Neutrophil (primary cell): ENCODE measurements at regions not wholly inside any gene's neighbourhood (a gene's known extent, or its start where the extent isn't known, plus 50 kb on each side); places are given as distances from the start of the nearest gene placed in this dataset.

Source experiments
- H3K27ac ChIP-seq: fragments of 200-600 bp; sonication (generic); 2 replicates; pipeline ENCODE4 v1.5.1; 2016; ENCODE audit warnings: mild to moderate bottlenecking, moderate library complexity
- H3K27me3 ChIP-seq: fragments of 200-600 bp; sonication (generic); 2 replicates; pipeline ENCODE4 v1.6.0; 2016; ENCODE audit warnings: mild to moderate bottlenecking
- H3K36me3 ChIP-seq: fragments of 200-600 bp; sonication (generic); 2 replicates; pipeline ENCODE4 v1.5.1; 2017
- H3K4me1 ChIP-seq, 2 experiments: fragments of 200-600 bp in 1 of 2; sonication (generic) in 1 of 2; 1 replicate in 1 of 2; 2 replicates in 1 of 2; pipeline versions ENCODE4 v1.5.1 to v1.6.1; 2013 to 2016; ENCODE audit warnings: low read depth in 1 of 2, low read length in 1 of 2, mild to moderate bottlenecking in 1 of 2, moderate library complexity in 1 of 2; ENCODE audit not compliant: control insufficient read depth in 1 of 2, insufficient read depth in 1 of 2
- H3K4me3 ChIP-seq, 2 experiments: fragments of 200-600 bp in 1 of 2; sonication (generic) in 1 of 2; 1 replicate in 1 of 2; 2 replicates in 1 of 2; pipeline ENCODE4 v1.5.1; 2013 to 2016; ENCODE audit warnings: low read depth in 1 of 2, low read length in 1 of 2, mild to moderate bottlenecking in 1 of 2, moderate library complexity in 1 of 2
- H3K9me3 ChIP-seq: fragments of 200-600 bp; sonication (generic); 2 replicates; pipeline ENCODE4 v1.5.1; 2016
- TF ChIP-seq, protein P1 (sequence below): fragments of 200-600 bp; sonication (generic); IDR thresholded peaks from 2 replicates; pipeline ENCODE4 v1.5.1; 2016; ENCODE audit warnings: antibody characterized with exemption

DNA sequence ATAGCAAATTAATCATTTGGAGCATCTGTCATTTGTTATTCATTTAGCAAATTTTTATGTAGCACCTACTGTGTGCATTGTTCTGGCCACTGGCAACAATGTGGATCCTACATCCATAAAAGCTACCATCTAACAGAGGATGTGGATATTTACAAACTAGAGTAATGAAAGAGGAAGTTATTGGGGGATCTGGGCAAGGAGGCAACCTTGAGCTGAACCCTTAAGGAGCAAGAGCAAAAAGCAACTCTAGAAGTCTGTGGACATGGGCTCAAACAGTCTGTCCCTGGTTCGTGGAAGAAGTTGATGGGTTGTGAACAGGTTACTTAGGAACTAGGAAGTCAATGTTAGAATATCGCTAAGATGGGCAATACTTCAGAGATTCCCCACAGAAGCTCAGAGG lies 259.9 kb downstream of the SYK start:
- TF ChIP-seq, protein P1, sequence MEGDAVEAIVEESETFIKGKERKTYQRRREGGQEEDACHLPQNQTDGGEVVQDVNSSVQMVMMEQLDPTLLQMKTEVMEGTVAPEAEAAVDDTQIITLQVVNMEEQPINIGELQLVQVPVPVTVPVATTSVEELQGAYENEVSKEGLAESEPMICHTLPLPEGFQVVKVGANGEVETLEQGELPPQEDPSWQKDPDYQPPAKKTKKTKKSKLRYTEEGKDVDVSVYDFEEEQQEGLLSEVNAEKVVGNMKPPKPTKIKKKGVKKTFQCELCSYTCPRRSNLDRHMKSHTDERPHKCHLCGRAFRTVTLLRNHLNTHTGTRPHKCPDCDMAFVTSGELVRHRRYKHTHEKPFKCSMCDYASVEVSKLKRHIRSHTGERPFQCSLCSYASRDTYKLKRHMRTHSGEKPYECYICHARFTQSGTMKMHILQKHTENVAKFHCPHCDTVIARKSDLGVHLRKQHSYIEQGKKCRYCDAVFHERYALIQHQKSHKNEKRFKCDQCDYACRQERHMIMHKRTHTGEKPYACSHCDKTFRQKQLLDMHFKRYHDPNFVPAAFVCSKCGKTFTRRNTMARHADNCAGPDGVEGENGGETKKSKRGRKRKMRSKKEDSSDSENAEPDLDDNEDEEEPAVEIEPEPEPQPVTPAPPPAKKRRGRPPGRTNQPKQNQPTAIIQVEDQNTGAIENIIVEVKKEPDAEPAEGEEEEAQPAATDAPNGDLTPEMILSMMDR: no peak
- Histone ChIP-seq H3K27ac (no peak overlapping the region), H3K27me3 (no peaks in the 10 kb centered on the region), H3K36me3 (no peaks in the 10 kb centered on the region), H3K4me1 (peaks cover 8 to 11% of the 10 kb centered on the region in 2 experiments), H3K4me3 (no peak overlapping the region), H3K9me3 (no peaks in the 10 kb centered on the region)

DNA sequence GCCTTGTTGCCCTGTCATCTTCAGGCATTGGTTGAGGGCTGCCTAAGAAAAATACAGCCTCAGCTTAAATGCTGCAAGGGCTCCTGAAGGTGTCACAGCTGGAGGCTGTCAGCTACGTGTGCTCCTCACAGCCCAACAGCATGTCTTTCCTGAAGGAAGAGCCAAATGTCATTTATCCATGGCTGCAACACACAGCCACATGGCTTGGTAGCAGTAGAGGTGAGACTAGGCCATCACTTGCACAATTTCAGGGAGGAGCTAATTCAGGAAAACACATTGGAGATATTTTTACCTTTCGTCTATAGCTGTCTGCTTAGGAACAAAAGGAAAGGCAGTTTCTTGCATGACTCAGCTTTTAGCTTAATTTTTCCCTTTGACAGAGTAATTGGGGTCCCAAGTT lies 260.7 kb downstream of the SYK start:
- Histone ChIP-seq H3K4me3 (no peak overlapping the region), H3K27me3 (no peaks in the 10 kb centered on the region), H3K27ac (no peak overlapping the region), H3K36me3 (no peaks in the 10 kb centered on the region), H3K4me1 (peaks cover 8 to 11% of the 10 kb centered on the region in 2 experiments), H3K9me3 (no peaks in the 10 kb centered on the region)
- TF ChIP-seq, protein P1: no peak

DNA sequence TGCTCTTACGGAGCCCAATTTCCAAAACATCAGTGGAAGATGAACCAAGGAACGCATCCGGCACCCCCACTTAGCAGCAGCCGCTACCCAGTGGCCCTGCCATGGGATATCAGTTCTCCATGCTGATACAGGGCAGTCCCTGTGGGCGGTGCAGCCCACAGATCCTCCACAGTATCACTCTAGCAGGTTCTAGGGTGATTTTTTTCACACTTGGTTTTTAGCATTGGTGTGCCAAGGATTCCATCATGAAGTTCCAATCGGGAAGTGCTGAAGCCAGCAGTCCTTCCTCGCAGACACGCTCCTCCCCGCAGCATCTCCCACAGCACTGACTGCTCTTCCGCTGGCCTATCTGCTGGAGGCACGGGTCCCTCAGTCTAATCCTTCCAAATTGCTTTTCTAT lies 261.9 kb downstream of the SYK start:
- Histone ChIP-seq H3K9me3 (no peaks in the 10 kb centered on the region), H3K36me3 (no peaks in the 10 kb centered on the region), H3K4me3 (no peak overlapping the region), H3K27ac (no peak overlapping the region), H3K27me3 (no peaks in the 10 kb centered on the region), H3K4me1 (peaks cover 20 to 23% of the 10 kb centered on the region in 2 experiments)
- TF ChIP-seq, protein P1: no peak

DNA sequence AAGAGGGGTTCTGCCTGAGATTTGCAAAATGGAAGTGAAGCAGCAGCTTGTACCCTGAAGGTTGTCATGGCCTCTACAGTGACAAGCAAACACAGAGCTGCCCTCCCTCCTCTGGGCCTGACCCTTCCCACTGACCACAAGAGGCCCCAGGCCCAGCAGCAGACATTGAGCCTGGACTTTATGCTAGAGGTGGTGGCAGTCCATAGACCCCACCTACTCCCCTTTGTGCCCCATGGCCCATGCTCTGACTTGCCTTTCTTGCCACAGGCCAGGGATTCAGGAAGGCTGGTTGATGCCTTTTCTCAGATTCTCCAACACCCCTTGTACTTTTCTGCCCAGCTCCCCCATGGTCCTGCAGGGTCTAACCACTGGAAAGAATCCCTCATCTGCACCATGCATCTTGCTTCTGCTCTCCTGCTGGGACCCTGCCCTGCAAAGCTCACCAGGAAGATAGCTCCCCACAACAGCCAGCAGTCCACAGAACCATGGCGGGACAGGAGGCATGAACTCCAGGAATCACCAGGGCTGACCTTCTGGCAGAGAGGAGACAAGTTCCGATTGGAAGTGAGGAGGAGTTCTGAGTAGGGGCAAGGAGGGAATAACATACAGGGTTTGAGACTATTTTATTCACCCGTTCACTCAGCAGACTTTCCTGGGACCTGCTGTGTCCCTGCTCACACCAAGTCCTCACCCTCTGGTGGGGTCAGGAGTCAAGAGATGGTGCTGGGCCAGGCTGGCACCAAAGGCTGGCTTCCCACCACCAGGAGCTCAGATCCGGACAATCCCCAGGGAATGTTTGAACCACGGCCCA lies 263.8 kb downstream of the SYK start:
- Histone ChIP-seq H3K4me1 (peaks cover 33 to 34% of the 10 kb centered on the region in 2 experiments), H3K27me3 (no peaks in the 10 kb centered on the region), H3K4me3 (no peak overlapping the region), H3K9me3 (no peaks in the 10 kb centered on the region), H3K27ac (no peak overlapping the region), H3K36me3 (no peaks in the 10 kb centered on the region)
- TF ChIP-seq, protein P1: no peak

DNA sequence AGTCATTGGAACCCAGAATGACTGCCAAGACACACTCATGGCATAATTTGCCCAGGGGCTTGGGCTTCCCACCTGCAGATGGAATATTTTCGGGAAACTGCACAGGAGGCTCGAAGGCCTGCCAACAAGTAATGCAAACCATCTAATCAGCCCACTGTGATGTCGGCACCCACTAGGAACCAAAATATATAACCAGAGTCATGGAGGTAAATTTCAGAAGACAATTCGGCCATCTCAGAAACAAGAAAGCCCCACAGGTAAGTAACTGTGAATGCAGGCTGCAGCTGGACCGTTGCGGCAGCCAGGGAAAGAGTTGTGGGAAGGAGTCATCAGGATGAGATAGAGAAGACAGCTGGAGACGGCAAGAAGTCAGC lies 264.4 kb downstream of the SYK start:
- Histone ChIP-seq H3K36me3 (no peaks in the 10 kb centered on the region), H3K4me3 (no peak overlapping the region), H3K27me3 (no peaks in the 10 kb centered on the region), H3K27ac (no peak overlapping the region), H3K9me3 (no peaks in the 10 kb centered on the region), H3K4me1 (peaks cover 31% of the 10 kb centered on the region in 2 experiments)
- TF ChIP-seq, protein P1: no peak
